ENCODE measurements at regions not wholly inside any gene's neighbourhood (a gene's known extent, or its start where the extent isn't known, plus 50 kb on each side); places are given as distances from the start of the nearest gene placed in this dataset.

DNA sequence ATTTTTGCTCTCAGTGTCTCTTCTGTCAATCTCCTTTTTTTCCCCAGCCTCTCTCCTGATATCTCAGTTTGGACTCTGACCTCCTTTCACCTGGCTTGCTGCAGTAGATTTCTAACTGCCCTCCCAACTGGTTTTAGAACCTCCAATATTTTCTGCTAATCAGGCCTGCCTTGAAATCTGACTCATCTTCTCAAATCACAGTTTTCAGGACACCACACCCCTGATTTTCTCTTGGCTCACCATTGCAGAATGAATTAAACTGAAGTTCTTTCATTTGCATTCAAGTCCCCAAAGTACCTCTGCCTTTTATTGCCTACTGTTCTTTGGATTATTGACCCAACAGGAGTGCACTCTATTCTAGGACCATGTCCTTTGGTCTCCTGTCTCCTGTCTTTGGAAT lies 310.4 kb upstream of the TRPC7 start:
- Histone ChIP-seq H3K4me3 (ENCODE audit: low read depth in 2 of 2, low read length in 1 of 2) (no peak overlapping the region), H3K79me2 (ENCODE audit: insufficient read depth) (no peaks in the 10 kb centered on the region), H3K36me3 (replicated peaks in 1 of 2; ENCODE audit: control insufficient read depth in 1 of 2, insufficient read depth in 2 of 2, low read length in 1 of 2) (no peaks in the 10 kb centered on the region), H3F3A (replicated peaks; ENCODE audit: insufficient read depth) (no peaks in the 10 kb centered on the region), H3K4me2 (no peak overlapping the region), H3K27me3 (ENCODE audit: insufficient read depth) (no peaks in the 10 kb centered on the region), H3K9ac (no peak overlapping the region), H3K9me2 (no peaks in the 10 kb centered on the region), H3K4me1 (ENCODE audit: control insufficient read depth in 1 of 2, insufficient read depth in 2 of 2, low read depth in 1 of 2, low read length in 1 of 2) (peaks cover 0 to 2% of the 10 kb centered on the region in 2 experiments; a peak in 1 of 4 replicates), H3K9me3 (no peaks in the 10 kb centered on the region), H3K27ac (ENCODE audit: low read depth in 2 of 2, low read length in 1 of 2) (no peak overlapping the region), H2AFZ (ENCODE audit: low read depth) (no peak overlapping the region), H4K20me1 (ENCODE audit: insufficient read depth) (no peaks in the 10 kb centered on the region)
- no peak for DNase-seq
- TF ChIP-seq GABPA (IDR thresholded peaks at IDR 0.05; ENCODE audit: low read depth) (no peak), EZH2phosphoT487 (IDR thresholded peaks at IDR 0.05; ENCODE audit: borderline replicate concordance, low read depth) (no peak), YY1 (IDR thresholded peaks at IDR 0.05; ENCODE audit: low read depth) (no peak), JUND (IDR thresholded peaks at IDR 0.05) (no peak), TEAD4 (IDR thresholded peaks at IDR 0.05; ENCODE audit: borderline replicate concordance, insufficient read depth) (no peak), FOSL2 (IDR thresholded peaks at IDR 0.05; ENCODE audit: borderline replicate concordance, low read depth) (no peak), RAD21 (IDR thresholded peaks at IDR 0.05; ENCODE audit: low read length) (no peak), EP300 (IDR thresholded peaks at IDR 0.05; ENCODE audit: borderline replicate concordance in 1 of 2, low read depth in 1 of 2, low read length in 1 of 2) (no peak), RCOR1 (IDR thresholded peaks at IDR 0.05; ENCODE audit: low read length) (no peak), ELF1 (IDR thresholded peaks at IDR 0.05) (no peak), TAF1 (IDR thresholded peaks at IDR 0.05; ENCODE audit: borderline replicate concordance, low read depth, low read length) (no peak), MXI1 (IDR thresholded peaks at IDR 0.05; ENCODE audit: low read depth, low read length) (no peak)
- TF ChIP-seq, protein P1, sequence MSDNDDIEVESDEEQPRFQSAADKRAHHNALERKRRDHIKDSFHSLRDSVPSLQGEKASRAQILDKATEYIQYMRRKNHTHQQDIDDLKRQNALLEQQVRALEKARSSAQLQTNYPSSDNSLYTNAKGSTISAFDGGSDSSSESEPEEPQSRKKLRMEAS (IDR thresholded peaks at IDR 0.05; ENCODE audit: low read depth) = no peak
- TF ChIP-seq, protein P2, sequence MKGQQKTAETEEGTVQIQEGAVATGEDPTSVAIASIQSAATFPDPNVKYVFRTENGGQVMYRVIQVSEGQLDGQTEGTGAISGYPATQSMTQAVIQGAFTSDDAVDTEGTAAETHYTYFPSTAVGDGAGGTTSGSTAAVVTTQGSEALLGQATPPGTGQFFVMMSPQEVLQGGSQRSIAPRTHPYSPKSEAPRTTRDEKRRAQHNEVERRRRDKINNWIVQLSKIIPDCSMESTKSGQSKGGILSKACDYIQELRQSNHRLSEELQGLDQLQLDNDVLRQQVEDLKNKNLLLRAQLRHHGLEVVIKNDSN (IDR thresholded peaks at IDR 0.05; ENCODE audit: borderline replicate concordance, low read depth) = no peak
- TF ChIP-seq, protein P3, sequence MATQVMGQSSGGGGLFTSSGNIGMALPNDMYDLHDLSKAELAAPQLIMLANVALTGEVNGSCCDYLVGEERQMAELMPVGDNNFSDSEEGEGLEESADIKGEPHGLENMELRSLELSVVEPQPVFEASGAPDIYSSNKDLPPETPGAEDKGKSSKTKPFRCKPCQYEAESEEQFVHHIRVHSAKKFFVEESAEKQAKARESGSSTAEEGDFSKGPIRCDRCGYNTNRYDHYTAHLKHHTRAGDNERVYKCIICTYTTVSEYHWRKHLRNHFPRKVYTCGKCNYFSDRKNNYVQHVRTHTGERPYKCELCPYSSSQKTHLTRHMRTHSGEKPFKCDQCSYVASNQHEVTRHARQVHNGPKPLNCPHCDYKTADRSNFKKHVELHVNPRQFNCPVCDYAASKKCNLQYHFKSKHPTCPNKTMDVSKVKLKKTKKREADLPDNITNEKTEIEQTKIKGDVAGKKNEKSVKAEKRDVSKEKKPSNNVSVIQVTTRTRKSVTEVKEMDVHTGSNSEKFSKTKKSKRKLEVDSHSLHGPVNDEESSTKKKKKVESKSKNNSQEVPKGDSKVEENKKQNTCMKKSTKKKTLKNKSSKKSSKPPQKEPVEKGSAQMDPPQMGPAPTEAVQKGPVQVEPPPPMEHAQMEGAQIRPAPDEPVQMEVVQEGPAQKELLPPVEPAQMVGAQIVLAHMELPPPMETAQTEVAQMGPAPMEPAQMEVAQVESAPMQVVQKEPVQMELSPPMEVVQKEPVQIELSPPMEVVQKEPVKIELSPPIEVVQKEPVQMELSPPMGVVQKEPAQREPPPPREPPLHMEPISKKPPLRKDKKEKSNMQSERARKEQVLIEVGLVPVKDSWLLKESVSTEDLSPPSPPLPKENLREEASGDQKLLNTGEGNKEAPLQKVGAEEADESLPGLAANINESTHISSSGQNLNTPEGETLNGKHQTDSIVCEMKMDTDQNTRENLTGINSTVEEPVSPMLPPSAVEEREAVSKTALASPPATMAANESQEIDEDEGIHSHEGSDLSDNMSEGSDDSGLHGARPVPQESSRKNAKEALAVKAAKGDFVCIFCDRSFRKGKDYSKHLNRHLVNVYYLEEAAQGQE (IDR thresholded peaks at IDR 0.05; ENCODE audit: low read depth, low read length) = no peak
- ChIA-PET POLR2A (no interaction called here), CTCF (interaction anchor here (0.7 to 1.3 kb wide), 2 partner anchors 10 to 426 kb away, joined by 3 read pairs; no protein-coding TSS in a partner anchor)

All from SK-N-SH (cell line).